Stimulated activated effector memory CD8-positive, alpha-beta T cell treated with anti-CD3 and anti-CD28 coated beads, Interleukin-12 subunit alpha, Interleukin-12 subunit beta, amount 100 ng/mL, for 72 hours (primary cell): ENCODE measurements at regions not wholly inside any gene's neighbourhood (a gene's known extent, or its start where the extent isn't known, plus 50 kb on each side); places are given as distances from the start of the nearest gene placed in this dataset.
"Not testable (repeated sequence)": the region's sequence is repeated elsewhere in the genome, so short reads cannot be mapped to it uniquely, and the experiment has no call there.

Experiments
- ATAC-seq: fragments of 150-1000 bp; cut with Tn5 transposase; 2 replicates; pipeline ENCODE4 v1.10.0; 2021
- DNase-seq, 2 donors: peaks; one replicate each; pipeline ENCODE4 v3.0.0; 2021 to 2022; ENCODE audit warnings: low spot score in 2 of 2
- H3K27ac Mint-ChIP-seq: one replicate; pipeline ENCODE4 v1.8.0; 2022; ENCODE audit warnings: mild to moderate bottlenecking, mixed read lengths
- H3K36me3 Mint-ChIP-seq: one replicate; pipeline ENCODE4 v1.8.0; 2022; ENCODE audit warnings: mild to moderate bottlenecking, mixed read lengths
- H3K4me1 Mint-ChIP-seq: one replicate; pipeline ENCODE4 v1.8.0; 2022; ENCODE audit warnings: mixed read lengths
- H3K4me3 Mint-ChIP-seq: one replicate; pipeline ENCODE4 v1.8.0; 2022; ENCODE audit warnings: mild to moderate bottlenecking, mixed read lengths
- H3K9me3 Mint-ChIP-seq: one replicate; pipeline ENCODE4 v1.8.0; 2022; ENCODE audit warnings: mixed read lengths

DNA sequence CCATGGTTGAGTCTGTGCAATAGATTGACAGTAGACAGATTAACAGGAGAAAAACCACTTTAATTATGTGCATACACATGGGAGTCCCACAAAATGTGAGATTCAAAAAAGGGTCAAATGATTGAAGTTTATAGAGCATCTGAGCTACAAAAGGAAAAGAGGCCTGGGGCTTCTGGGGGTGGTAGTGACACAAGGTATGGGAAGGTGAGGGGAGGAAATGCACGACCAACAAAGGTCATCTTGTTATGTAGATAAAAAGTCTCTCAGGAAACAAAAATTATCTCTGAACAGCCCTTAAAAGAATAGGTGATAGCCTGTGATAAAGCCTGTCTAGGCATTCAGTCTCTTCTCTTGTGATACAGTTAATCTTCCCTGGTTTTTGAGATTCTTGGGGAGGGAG lies 141.7 kb downstream of the SEC23IP start:
- Mint-ChIP-seq H3K36me3 (no peaks in the 10 kb centered on the region), H3K27ac (no peak overlapping the region), H3K4me3 (no peak overlapping the region), H3K9me3 (no peaks in the 10 kb centered on the region), H3K4me1 (no peaks in the 10 kb centered on the region)
- ATAC-seq (no peak), DNase-seq (no peak)

DNA sequence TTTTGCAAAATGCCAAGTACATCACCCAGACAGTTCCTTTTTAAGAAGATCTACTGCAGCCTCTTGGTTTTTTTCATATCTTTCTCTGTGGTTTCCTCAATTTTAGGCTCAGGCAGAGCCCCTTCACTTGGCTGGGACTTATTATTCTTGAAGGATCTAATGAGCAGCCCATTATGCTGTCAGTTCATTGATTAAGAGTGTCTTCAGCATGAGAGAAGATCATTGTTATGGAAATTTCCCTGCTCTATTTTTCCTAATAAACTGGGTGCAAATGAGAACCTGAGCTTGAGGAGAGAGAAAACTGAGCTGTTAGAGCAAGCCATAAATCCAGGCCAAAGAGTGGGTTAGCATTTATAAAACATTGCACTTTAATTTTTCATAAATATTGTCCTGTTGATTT lies 146.5 kb downstream of the SEC23IP start:
- Mint-ChIP-seq H3K4me3 (no peak overlapping the region), H3K4me1 (no peaks in the 10 kb centered on the region), H3K36me3 (no peaks in the 10 kb centered on the region), H3K9me3 (no peaks in the 10 kb centered on the region), H3K27ac (no peak overlapping the region)
- DNase-seq (no peak), ATAC-seq (no peak)

DNA sequence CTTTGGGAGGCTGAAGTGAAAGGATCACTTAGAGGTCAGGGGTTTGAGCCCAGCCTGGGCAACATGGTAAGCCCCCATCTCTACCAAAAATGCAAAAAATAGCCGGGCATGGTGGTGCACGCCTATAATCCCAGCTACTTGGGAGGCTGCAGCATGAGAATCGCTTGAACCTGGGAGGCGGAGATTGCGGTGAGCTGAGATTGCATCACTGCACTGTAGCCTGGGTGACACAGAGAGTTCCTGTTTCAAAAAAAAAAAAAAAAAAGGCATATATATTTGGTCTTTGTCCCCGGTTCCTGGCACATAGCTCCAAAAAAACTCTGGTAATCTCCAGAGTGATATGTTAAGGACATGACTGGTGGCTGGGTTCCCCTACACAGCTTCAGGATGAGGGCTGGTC lies 147.3 kb downstream of the SEC23IP start:
- ATAC-seq = no peak
- Mint-ChIP-seq H3K4me3 (no peak overlapping the region), H3K27ac (no peak overlapping the region), H3K9me3 (no peaks in the 10 kb centered on the region), H3K4me1 (no peaks in the 10 kb centered on the region), H3K36me3 (no peaks in the 10 kb centered on the region)
- no peak for DNase-seq

DNA sequence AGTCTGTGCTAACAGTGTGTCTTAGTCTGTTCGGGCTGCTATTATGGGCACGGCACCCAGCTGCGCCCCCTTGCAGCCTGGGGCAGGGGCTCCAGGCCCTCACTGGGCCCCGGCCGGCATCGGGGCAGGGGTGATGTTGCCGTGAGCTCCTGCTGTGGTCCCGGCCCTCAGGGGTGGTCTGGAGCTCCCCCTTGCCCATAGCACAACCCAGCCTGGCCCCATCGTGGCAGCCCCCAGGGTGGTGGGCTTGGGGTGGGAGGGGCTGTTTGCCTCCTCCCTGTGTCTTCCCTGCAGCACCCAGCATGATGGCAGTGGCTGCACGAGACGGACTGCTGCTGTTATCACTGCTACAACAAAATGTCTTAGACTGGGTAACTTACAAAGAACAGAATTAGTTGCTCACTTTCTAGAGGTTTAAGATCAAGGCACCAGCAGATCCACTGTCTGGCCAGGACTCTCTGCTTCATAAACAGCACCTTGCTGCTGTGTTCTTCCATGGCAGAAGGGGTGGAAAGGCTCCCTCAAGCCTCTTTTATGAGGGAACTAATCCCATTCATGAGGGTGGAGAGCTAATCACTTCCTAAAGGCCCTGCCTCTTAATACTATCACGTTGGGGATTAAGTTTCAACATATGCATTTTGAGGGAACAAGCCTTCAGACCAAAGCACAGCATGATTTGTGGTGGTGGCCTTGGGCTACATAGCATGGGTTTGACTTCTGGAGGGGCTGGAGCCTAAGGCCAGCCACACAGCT lies 149.5 kb downstream of the SEC23IP start:
- H3K4me1 Mint-ChIP-seq = no peaks in the 10 kb centered on the region
- H3K9me3 Mint-ChIP-seq = no peaks in the 10 kb centered on the region
- no peaks in the 10 kb centered on the region for H3K36me3 Mint-ChIP-seq
- ATAC-seq = peak; percentile 42
- H3K27ac Mint-ChIP-seq = no peak overlapping the region
- no peak overlapping the region for H3K4me3 Mint-ChIP-seq
- DNase-seq = no peak

DNA sequence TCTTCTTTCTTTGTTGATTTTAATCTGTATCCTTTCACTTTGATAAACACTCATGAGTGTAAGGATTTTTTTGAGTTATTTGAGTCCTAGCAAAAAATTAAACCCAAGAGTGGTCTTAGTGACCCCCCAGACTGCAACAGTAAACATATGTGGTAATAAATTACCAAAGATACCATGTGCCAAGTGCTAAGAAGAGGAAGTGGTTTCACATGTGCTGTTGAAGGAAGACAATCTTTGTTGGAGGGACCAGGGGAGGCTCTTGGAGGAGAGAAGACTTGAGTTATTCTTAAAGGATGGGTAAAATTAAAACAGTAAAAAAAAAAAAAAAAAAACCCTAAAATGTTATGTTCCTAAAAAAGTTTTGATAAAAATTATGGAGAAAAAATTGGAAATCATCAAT lies 150.2 kb downstream of the SEC23IP start:
- Mint-ChIP-seq H3K9me3 (no peaks in the 10 kb centered on the region), H3K27ac (no peak overlapping the region), H3K4me3 (no peak overlapping the region), H3K4me1 (no peaks in the 10 kb centered on the region), H3K36me3 (no peaks in the 10 kb centered on the region)
- DNase-seq (no peak), ATAC-seq (no peak)

DNA sequence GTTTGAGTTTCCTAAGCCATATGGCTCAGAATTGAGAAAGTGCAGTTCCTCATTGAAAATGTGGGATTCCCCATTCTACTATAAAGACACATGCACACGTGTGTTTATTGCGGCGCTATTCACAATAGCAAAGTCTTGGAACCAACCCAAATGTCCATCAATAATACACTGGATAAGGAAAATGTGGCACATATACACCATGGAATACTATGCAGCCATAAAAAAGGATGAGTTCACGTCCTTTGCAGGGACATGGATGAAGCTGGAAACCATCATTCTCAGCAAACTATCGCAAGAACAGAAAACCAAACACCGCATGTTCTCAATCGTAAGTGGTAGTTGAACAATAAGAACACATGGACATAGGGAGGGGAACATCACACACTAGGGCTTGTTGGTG lies 154.8 kb downstream of the SEC23IP start:
- H3K36me3 Mint-ChIP-seq, H3K4me1 Mint-ChIP-seq, H3K4me3 Mint-ChIP-seq, DNase-seq, ATAC-seq, H3K27ac Mint-ChIP-seq, H3K9me3 Mint-ChIP-seq: not testable (repeated sequence)

DNA sequence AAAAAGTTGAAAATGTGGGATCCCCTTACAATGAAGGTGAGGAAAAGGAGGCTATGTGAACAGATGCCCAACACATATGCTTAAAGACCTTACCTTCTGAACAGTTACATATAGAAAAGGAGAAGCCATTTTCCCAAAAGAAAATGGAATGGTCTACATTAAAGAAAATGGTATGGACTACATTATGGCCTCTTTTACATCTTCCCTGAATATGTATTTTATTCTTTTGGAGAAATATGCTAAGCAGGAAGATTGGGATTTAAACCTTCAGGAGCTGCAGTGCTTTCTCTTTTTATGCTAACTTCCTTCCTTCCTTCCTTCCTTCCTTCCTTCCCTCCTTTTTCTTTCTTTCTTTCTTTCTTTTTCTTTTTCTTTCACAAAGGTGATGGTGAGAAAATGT lies 155.4 kb downstream of the SEC23IP start:
- Mint-ChIP-seq H3K36me3 (no peaks in the 10 kb centered on the region), H3K4me3 (no peak overlapping the region)
- ATAC-seq = no peak

DNA sequence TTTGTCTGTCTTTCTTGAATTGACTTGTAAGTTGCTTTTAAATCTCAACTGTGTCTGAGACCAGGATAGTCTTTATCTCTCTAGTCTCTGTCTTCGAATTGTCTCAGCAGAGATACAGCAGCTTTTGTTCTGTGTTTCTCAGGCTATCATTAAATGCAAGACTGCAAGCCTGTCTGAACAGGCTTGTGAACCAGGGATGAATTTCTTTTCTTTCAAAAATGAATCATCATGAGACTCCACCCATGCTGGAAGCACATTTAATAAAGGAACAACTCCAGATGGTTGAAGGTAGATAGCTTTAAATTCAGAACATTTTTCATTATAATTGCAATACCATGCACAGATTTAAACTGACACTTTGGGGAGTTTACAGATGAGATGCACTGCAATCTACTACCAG lies 155.9 kb downstream of the SEC23IP start:
- Mint-ChIP-seq H3K4me3 (no peak overlapping the region), H3K36me3 (no peaks in the 10 kb centered on the region), H3K9me3 (no peaks in the 10 kb centered on the region), H3K4me1 (no peaks in the 10 kb centered on the region), H3K27ac (no peak overlapping the region)
- ATAC-seq = no peak
- no peak for DNase-seq

More for the DNA sequence above, 155.4 kb downstream of the SEC23IP start:
- DNase-seq = no peak
- Mint-ChIP-seq H3K27ac (no peak overlapping the region), H3K4me1 (no peaks in the 10 kb centered on the region), H3K9me3 (no peaks in the 10 kb centered on the region)

DNA sequence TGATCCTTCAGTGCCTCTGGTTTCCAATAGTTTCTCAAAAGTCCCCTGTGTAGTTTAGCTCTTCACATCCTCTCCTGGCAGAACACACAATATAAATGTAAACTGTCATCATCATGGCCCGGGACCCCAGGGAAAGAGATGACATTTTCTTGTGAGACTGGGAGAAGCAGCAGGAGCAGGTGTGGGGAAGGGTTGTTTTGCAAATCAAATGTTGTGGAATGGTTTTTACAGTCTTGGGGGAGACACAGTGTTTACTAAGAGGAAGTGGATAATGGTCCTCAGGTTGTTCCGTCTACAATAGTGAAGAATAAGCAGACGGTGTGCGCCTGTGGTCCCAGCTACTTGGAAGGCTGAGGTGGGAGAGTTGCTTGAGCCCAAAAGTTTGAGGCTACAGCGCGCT lies 159.1 kb downstream of the SEC23IP start:
- no peaks in the 10 kb centered on the region for H3K36me3 Mint-ChIP-seq
- no peaks in the 10 kb centered on the region for H3K9me3 Mint-ChIP-seq
- ATAC-seq = no peak
- H3K27ac Mint-ChIP-seq = no peak overlapping the region
- H3K4me1 Mint-ChIP-seq = no peaks in the 10 kb centered on the region
- no peak for DNase-seq
- H3K4me3 Mint-ChIP-seq = no peak overlapping the region

DNA sequence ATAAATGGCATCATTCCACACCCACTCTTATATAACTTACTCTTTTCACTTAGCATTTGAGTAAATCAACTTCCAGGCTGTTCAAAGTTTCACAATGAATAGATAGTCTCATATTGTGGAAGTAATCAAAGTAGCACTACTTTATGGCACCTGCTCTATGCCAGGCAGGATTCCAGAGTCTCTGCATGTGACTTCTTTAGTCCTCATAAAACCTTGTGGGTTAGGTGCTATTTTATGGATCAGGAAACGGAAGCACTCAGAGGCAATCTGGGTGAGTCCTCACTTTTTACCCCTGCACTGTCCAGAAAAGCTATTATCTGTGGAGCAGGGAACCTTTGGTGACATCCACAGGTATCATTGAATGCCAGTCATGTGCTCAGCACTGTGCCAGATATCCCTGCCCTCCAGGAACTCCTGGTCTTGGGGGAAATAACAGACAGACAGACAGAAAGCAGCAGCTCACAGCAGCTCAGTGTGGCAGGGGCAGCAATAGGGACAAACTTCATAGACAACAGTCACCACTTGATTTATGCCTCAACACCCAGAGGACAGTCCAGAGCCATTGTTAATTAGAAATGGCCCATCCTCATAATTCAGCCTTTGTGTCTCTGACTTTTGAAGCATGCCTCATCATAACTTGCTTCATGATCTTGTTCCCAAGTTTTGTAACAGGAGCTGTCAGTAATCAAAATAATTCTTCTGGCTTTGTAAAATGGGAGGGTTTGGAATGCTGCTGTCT lies 160.6 kb downstream of the SEC23IP start:
- Mint-ChIP-seq H3K9me3 (no peaks in the 10 kb centered on the region), H3K36me3 (no peaks in the 10 kb centered on the region), H3K4me1 (no peaks in the 10 kb centered on the region), H3K4me3 (no peak overlapping the region), H3K27ac (no peak overlapping the region)
- DNase-seq (no peak), ATAC-seq (no peak)

DNA sequence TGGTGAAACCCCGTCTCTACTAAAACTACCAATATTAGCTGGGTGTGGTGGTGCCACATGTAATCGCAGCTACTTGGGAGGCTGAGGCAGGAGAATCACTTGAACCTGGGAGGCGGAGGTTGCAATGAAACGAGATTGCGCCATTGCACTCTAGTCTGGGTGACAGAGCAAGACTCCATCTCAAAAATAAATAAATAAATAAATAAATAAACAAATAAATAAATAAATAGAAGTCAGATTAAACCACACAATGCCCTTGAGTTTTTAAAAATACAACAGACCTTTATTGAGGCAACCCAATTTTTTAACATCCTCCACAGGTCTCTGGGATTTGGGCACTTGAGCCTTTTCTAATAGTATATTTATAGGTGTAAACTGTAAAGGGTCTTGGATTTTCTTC lies 167.3 kb downstream of the SEC23IP start:
- not testable (repeated sequence) for H3K9me3 Mint-ChIP-seq, H3K4me1 Mint-ChIP-seq, DNase-seq, ATAC-seq, H3K4me3 Mint-ChIP-seq, H3K27ac Mint-ChIP-seq, H3K36me3 Mint-ChIP-seq

DNA sequence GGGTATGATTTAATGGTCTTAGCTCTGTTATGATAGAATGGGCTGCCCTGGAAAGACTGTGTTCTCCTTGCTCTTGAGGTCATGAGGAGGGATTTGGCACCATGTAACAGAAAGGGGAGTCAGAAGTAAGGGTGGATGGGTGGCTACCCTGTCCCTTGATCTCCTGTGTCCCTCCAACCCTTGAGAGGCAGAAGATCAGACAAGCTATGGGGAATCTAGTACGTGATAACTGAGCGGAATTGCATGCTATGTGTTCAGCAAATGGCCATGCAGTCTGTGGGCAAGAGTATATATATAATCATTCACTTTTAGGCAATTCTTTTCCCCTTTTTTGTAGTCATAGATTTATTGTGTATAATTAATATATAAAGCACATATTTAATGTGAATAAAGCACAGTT lies 174.9 kb downstream of the SEC23IP start:
- ATAC-seq (no peak), DNase-seq (no peak)
- Mint-ChIP-seq H3K9me3 (peaks cover 5% of the 10 kb centered on the region), H3K4me1 (no peaks in the 10 kb centered on the region), H3K4me3 (no peak overlapping the region), H3K36me3 (no peaks in the 10 kb centered on the region), H3K27ac (no peak overlapping the region)

DNA sequence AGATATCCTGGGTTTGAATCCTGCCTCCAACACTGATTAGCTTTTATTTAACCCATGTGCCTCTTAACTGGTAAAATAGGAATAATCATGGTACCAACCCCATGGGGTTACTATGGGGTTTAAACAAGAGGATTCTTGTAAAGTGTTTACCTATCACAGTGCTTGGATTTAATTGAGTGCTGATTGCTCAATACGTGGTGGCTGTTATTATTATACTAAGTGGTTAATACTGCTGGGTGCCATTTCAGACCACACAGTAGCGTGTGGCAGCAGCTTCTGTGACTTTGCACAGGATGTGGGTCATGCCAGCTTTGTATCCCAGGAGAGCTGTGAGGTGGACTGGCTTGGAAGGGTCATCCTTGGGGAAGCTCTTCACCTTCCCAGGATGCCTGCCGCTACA lies 177.2 kb downstream of the SEC23IP start:
- Mint-ChIP-seq H3K4me1 (no peaks in the 10 kb centered on the region), H3K27ac (no peak overlapping the region), H3K36me3 (no peaks in the 10 kb centered on the region), H3K4me3 (no peak overlapping the region), H3K9me3 (peaks cover 5% of the 10 kb centered on the region)
- no peak for ATAC-seq
- DNase-seq = no peak

DNA sequence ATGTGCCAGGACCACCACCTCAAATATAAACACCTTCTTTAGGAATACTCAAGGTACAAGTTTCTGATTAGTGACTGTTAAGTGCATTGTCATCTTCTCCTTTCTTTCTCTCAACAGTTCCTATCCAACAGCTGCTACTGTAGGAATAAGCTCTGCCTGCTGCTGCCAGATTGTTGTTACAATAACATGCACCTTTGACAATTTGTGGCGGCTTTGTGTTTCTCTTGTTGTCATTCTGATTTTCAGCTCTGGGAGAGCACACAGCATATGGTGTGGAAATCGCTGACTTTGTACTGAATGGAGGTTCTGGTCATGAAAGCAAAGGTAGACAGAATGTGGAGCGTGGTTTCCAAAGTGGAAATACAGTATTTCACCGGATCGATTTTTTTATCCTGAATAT lies 182.8 kb downstream of the SEC23IP start:
- Mint-ChIP-seq H3K27ac (no peak overlapping the region), H3K9me3 (peaks cover 2% of the 10 kb centered on the region), H3K4me1 (peaks cover 6% of the 10 kb centered on the region), H3K4me3 (no peak overlapping the region), H3K36me3 (no peaks in the 10 kb centered on the region)
- DNase-seq (no peak), ATAC-seq (no peak)

DNA sequence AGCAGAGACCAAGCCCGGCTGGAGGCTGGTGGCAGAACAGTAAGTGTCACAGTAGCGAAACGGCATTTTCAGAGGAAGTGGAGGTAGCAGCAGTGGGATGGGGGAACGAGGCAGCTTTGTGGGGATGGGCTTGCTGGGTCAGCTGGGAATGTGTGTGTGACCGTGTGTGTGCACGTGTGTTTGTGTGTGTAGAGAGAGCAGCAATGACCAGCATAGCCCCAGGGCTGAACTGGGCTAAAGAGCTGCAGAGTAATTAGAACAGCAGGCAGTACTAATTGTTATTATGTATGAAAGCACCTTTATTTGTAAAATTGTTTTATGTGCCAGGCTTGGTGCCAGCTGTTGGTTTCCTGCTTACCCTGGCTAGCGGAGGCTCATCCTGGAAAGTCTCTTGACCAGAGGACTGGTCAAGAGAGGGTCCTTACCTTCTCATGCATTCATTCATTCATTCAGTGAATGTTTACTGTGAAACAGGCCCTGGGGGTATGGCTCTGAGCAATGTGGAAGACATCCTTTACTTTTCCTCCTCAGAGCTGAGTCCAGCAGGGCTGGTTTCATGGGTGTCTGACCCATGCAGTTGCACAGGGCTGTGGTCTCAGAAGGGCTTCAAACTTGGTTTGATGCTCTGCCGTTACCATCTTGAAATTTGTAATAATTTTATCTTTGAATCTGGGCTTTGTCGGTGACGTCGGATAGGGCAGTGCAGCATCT lies 184.6 kb downstream of the SEC23IP start:
- no peak for ATAC-seq
- Mint-ChIP-seq H3K4me3 (no peak overlapping the region), H3K4me1 (peaks cover 6% of the 10 kb centered on the region), H3K36me3 (no peaks in the 10 kb centered on the region), H3K9me3 (no peaks in the 10 kb centered on the region), H3K27ac (no peak overlapping the region)
- no peak for DNase-seq
